Gastrocnemius medialis (tissue), 4 donors: ENCODE measurements at regions not wholly inside any gene's neighbourhood (a gene's known extent, or its start where the extent isn't known, plus 50 kb on each side); places are given as distances from the start of the nearest gene placed in this dataset.

ENCODE experiments used
- CTCF ChIP-seq, 5 experiments: fragments of 450-650 bp in 3 of 5; fragments of 200-600 bp in 2 of 5; sonication (generic) in 2 of 5; IDR thresholded peaks in 4 of 5; conservative IDR thresholded peaks in 1 of 5; 1 replicate in 4 of 5; 2 replicates in 1 of 5; pipeline ENCODE4 v1.5.1; 2016 to 2019; ENCODE audit warnings: antibody characterized with exemption in 5 of 5, mild to moderate bottlenecking in 3 of 5, moderate library complexity in 3 of 5
- POLR2A ChIP-seq, 2 donors: fragments of 450-650 bp; IDR thresholded peaks; one replicate each; pipeline ENCODE4 v1.6.1; 2017; ENCODE audit warnings: antibody characterized with exemption in 2 of 2, mild to moderate bottlenecking in 2 of 2, moderate library complexity in 2 of 2

DNA sequence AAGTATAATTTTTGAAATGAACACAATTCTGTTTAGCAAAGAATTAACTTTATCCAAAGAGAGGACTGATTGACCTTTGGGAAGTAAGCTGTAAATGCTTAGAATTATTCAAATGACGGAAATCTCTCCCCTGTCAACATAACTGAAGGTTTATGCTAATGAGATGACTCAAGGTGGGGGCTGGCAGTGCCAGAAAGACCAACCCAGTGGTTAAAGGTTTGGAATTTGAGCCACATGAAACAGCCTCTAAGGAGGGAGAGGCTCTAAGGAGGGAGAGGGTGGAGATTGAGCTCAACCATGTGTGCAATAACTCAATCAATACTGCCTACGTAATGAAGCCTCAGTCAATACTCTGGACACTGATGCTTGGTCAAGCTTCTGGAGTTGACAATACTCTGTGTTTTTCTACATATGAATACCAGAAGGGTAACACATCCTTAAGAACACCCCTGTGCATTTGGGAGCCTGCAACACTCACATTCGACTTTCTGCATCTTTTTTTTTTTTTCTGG is 123.4 kb upstream of the TENT5A start:
- TF ChIP-seq CTCF (IDR thresholded peaks at IDR 0.05 in 4 of 5, conservative IDR thresholded peaks at IDR 0.05 in 1 of 5) = no peak
- no peak for TF ChIP-seq POLR2A (IDR thresholded peaks at IDR 0.05)
